ENCODE measurements at regions not wholly inside any gene's neighbourhood (a gene's known extent, or its start where the extent isn't known, plus 50 kb on each side); places are given as distances from the start of the nearest gene placed in this dataset.

DNA sequence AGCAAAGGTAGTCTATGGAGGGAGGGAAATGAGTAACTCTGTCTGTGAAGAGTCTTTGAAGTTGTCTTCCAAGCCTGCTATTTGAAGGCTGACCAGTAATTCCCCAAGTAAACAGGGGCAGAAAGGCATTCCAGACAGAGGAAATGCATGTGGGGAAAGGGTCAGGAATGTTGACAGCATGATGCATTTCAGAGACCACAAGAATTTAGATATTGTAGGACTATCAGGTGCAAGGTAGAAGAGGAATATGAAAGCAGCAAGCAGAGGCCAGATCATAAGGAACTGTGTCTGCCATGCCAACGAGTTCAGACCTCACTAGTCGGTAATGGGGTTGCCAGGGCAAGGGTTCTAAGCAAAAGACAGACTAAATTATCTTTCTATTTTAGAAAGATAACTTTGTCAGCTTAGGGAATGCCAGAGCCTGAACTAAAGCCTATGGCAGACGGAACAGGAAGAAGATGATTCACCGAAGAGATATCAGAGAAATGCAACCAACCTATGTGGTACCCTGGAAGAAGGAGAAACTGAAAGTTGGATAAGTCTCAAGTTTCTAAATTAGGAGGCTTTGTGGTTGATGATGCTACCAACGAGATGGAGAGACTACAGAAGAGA, 327.0 kb upstream of the RORA start:
- DNase-seq (ENCODE audit: extremely low spot score, insufficient read length, low read depth) (no peak), FAIRE-seq (no peak)

DNA sequence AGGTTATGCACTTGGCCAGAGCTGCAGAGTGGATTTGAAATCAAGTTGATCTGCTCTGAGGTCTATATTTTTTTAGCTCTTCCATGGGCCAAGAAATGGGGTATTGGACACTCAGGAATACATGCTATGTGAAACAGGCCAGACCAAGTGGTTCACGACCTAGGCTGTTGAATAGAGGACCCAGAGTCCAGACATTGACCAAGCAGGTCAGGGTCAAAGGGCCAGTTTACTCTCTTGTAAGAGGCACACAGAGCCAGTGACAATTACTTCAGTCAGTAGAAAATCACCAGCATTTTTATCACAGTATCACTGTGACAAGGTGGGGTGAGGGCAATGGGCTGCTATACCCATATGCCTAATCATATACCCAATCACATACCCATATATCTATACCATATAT, 320.6 kb upstream of the RORA start:
- FAIRE-seq (no peak), DNase-seq (ENCODE audit: extremely low spot score, insufficient read length, low read depth) (no peak)

DNA sequence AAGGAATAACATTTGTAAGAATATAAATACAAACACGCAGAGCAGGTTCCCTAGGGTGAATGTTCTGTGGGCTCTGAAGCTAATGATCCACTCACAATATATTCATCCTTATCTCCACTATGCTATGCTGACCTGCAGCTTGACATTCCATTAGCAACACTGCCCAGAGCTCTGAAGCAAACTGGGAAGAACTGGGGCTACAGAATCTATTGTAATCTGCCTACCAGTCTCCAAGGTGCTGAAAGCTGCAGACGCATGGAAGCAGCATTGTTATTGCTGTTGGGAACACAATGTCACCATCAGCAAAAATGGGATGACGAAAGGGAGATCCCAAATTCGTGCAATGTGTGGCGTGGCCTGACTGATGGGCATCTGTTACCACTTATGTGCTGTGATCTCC, 316.7 kb upstream of the RORA start:
- no peak for DNase-seq (ENCODE audit: extremely low spot score, insufficient read length, low read depth)
- no peak for FAIRE-seq

DNA sequence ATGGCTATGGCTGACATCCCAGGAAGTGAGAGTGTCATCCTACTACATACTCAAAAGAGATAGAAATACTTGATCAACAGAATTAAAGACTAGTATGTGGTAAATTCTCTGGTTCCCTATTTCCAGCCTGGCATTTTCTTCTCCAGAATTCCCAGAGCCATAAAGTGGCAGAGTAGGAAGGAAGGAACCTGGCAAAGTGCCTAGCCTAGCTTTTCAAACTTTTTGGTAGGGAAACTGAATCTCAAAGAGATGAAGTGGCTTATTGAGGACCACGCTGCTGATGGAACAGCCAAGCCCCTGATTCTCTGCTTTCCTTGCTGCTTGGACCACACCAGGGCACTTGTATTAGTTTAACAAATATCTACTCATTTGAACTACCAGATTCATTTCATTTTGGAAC, 312.4 kb upstream of the RORA start:
- FAIRE-seq (no peak), DNase-seq (ENCODE audit: extremely low spot score, insufficient read length, low read depth) (no peak)

DNA sequence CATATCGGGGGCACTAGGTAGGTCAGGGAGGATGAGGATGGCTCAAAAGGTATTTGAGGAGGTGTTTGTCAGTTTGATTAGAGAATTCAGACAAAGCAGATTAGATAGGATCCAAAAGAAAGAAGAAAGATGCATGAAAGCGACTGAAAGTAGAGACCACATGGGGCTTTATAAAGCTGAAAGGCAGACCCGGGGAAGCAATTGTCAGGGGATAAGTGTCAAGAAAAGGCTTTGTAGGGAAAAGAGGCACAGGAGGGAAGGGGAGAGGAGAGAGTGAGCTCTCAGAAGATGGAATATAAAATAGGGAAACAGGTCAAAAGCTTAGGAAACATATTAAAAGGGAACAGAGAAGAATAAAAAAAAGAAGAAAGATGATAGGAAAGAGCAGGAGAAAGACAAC, 308.2 kb upstream of the RORA start:
- DNase-seq (ENCODE audit: extremely low spot score, insufficient read length, low read depth) (no peak), FAIRE-seq (no peak)

DNA sequence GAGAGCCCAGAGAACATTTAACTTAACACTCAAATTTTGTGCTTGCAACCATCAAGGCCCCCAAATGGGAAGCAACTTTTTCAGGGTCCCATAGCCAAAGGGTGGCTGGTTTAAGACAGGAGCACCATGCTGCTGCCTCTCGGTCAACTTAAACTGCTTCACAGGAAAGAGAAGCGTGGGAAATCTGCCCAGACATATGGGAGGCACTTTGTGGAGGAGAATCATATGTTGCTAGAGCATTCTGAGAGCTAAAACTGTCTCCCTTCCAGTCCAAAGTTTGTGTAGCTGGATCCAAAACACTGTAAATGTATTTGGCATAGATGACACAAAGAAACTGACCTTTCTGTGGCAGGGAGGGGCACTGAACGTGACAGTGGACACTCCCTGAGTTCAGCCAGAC, 305.9 kb upstream of the RORA start:
- no peak for FAIRE-seq
- no peak for DNase-seq (ENCODE audit: extremely low spot score, insufficient read length, low read depth)

DNA sequence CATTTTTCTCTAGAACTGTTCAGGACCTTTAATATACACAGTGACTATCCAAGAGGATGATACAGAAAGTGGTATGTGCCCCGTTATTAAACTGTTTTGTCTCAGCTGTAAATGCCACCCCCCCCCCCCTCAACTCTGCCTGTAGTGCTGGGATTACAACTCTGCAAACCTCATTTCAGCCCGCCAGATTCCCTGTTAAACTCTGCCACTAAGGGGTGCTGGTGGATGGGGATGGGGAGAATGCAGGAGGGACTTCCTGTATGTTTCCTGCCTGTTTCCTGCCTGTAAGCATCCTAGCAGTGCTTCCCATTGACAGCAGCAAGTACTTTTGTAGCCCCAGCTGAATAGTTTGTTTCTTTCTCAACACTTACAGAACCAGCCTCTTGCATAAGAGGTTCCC, 301.7 kb upstream of the RORA start:
- no peak for FAIRE-seq
- DNase-seq (ENCODE audit: extremely low spot score, insufficient read length, low read depth): no peak

DNA sequence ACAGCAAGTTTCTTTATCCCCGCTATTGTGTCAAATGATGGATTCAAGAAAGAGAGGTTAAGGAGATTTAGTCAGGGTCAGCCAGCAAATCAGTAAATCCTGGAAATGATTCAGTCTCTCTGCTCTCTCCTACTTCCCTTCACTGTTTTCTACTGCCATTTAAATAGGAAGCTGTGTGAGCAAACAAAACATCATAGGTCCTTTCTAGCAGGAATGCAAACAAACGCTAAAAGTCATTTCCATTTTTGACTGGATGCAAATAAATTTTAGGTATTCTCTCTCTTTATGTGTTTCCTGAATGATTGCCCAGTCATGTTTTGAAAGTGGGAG, 299.4 kb upstream of the RORA start:
- FAIRE-seq (peak; percentile 63), DNase-seq (ENCODE audit: extremely low spot score, insufficient read length, low read depth) (no peak)

DNA sequence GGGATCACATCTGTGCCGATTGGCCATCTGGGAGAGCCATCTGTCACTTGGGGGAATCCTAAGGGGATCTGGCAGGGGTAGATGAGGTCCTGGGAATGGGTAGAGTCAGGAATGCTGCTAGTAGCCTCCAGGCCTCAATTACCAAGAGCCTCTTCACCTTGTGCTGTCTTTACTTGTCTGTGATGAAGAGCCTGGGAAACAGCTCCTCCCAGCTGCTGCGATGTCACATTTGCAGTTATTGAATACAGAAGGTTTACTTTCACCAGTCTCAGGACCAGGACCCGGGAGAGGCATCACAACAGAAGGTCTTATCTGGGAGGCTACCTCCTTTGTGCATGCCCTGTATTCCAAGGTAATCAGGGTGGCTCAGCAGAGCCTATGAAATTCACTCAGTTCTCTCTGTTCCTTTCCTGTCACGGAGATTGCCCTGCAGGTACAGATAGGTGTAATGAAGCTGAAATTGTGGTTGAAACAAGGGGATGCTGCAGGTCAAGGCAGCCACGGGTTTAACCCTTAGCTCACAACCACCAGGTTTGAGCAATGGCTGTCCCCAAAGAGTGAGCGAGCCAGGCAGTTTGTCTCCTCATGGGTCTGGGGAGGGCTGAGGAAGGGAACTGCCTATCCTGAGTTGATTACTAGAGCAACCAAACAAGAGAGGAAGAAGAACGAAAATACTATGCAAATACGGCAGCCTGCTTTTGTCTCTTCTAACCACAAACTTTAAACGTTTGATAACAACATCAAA, 298.9 kb upstream of the RORA start:
- DNase-seq (ENCODE audit: extremely low spot score, insufficient read length, low read depth): no peak
- no peak for FAIRE-seq

DNA sequence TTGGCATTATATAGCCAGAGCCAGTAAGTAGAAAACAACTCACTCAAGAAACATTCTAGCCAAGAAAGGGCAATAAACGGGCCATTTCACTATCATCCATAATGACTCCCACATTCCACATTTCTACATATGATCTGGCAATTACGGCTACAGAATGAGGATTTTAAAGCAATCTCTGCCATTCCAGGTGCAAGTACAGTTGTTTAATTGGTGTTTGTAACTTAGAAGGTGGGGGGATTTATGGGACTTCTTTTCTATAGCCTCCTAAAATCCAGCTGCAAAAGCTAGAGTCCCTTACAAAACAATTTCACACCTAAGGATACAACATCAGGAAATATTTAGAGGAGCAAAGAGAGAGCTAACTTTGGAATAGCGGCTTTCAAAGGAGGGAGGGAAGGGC, 295.4 kb upstream of the RORA start:
- no peak for DNase-seq (ENCODE audit: extremely low spot score, insufficient read length, low read depth)
- FAIRE-seq: no peak

DNA sequence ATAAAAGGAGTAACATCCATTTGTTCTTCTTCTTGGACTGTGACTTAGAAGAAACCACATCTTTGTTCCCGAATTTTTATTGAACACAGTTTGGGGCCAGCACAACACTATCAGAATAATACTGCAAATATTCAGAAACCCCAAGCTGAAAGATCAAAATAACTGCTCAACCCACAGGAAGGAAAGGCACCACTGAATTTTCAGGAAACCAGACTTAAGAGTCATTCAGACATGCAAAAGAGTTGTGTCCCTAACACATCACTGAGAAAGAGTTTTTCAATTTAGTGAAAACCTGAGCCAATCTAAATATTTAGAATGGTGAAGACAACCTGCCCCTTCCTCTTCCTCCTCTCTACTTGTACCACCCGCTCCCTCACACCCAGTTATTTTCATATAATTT, 295.0 kb upstream of the RORA start:
- no peak for FAIRE-seq

DNA sequence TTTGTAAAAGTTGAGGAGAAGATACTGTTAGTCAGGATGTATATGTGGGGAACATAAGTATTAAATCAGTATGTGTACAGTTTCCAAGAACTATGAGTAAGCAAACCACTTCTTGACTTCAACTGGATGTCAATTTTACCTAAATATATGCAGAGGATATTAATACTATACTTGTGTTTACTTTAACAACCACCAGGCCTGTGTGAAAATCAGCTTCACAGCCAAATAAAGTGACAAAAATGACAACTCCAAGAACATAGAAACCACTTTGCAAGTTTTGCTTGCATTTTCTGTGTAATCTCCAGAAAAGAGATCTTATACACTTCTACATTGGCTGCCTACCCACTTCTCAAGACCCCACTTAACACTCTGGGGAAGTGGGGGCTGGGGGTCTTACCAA, 293.3 kb upstream of the RORA start:
- FAIRE-seq (no peak), DNase-seq (ENCODE audit: extremely low spot score, insufficient read length, low read depth) (no peak)

More for the DNA sequence above, 295.0 kb upstream of the RORA start:
- no peak for DNase-seq (ENCODE audit: extremely low spot score, insufficient read length, low read depth)

DNA sequence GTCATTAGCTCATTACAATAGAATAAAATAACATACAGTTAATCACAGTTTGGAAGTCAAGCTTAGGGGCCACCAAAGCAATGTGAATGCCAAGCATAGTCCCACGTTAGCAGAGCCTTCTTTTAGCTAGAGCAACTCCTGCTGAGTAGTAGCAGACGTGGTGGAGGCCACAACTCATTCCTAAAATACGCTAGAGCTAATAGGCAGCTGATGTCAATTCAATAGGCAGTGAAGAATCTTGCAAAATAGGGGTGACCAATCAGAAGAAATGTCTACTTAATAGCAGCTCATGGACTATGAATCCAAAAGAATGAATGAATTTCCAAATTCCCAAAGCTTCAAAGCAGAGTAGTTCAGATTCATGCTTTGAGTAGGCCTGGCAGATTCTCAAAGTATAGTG, 292.9 kb upstream of the RORA start:
- DNase-seq (ENCODE audit: extremely low spot score, insufficient read length, low read depth) (no peak), FAIRE-seq (no peak)

DNA sequence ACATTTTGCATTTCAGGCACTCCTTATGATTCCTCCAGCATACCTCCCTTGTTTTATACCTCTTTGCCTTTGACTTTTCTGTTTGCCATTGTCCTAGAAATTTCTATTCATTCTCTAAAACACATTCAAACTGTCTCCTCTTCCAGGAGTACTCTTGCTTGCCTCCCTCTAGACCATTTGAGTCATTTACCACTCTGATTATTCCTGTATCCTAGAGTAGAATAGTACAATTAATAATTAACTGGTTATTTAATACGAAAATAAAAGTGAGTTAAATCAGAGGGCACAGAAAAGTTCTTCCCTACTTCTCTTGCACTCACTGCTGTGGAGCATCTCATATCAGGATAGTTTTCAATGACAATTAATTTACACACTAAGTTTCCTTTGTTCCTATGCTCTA, 290.2 kb upstream of the RORA start:
- FAIRE-seq (no peak), DNase-seq (ENCODE audit: extremely low spot score, insufficient read length, low read depth) (no peak)

DNA sequence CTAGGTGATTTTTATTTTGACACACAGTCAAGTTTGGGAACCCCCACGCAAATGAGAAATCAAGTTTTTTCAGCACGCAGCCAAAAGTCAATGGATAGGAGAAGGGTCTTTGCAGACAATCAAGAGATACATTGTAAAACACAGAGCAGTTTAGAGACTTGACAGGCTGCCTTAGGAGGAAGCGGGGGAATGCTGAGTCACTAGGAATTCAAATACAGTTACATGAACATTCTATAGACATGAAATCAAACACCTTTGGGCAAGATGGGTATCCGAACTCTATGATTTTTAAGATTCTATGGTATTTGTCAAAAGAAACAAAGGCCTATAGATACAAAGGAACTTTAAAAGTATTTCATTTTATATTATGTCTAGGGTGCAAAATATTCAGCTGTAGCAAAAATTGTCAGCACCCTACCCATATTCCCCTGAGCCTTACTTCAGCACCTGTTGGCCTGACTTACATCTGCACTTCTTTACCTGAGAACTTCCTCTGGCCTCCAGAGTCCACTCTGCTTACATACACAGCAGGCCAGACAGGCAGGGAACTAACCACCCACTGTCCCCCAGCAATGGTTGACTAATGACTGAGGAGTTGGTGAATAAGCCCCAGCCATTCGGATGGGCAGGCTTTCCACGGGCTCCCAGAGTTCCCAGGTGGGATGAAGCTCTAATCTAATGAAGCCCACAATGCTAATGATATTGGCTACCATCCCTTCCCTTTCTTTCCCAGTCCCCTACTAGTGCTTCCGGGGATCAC, 289.3 kb upstream of the RORA start:
- DNase-seq (ENCODE audit: extremely low spot score, insufficient read length, low read depth): no peak
- no peak for FAIRE-seq

DNA sequence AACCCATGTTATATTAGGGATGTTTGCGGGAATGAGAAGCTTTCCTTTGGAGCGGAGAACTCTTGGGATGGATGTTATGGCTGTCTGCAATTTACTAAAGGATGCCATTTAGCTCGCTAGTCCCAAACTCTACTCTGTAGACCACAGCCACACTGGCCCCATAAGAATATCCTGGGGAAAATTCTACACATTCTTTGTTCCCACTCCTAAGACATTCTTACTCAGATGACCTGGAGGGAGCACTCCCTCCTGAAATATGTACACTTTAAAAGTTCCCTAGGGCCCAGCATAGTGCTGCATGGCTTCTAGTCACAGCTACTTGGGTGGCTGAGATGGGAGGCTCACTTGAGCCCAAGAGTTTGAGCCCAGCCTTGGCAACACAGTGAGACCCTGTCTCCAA, 288.7 kb upstream of the RORA start:
- no peak for DNase-seq (ENCODE audit: extremely low spot score, insufficient read length, low read depth)
- FAIRE-seq: no peak

DNA sequence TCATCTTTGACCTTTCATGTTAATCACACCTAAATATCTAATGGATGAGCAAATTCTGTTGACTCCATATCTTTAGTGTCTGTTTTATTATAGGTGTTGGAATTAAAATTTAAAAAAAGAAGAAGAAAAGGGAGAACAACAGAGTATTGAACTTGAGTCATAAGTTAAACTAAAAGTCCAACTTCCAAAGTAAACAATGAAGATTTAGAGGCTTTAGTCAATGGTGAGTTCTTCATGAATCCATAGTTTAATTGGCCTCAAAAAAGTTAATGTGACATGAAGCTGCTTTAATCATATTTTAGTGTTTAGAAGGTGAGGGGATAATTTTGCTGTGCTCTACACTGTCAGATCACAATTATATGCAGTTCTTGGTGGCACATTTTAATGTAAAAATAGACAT, 288.2 kb upstream of the RORA start:
- no peak for DNase-seq (ENCODE audit: extremely low spot score, insufficient read length, low read depth)
- no peak for FAIRE-seq

DNA sequence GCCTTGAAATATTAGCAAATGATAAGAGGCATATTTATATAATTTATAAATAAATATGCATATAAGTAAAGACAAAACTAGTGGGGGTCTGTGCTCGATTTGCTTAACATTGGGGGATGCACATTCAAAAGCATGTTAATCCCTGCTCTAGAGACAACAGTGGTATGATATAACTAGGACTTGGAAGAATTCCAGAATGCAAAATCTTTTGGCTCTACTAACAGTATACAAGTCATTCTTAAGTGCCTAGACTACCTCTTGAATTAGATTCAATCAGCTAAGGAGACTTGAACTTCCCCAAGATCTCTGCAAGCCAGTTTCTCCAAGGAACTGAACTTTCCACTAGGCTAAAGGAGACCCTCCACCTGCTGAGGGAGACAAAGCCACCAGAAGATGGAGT, 282.7 kb upstream of the RORA start:
- no peak for DNase-seq (ENCODE audit: extremely low spot score, insufficient read length, low read depth)
- no peak for FAIRE-seq

DNA sequence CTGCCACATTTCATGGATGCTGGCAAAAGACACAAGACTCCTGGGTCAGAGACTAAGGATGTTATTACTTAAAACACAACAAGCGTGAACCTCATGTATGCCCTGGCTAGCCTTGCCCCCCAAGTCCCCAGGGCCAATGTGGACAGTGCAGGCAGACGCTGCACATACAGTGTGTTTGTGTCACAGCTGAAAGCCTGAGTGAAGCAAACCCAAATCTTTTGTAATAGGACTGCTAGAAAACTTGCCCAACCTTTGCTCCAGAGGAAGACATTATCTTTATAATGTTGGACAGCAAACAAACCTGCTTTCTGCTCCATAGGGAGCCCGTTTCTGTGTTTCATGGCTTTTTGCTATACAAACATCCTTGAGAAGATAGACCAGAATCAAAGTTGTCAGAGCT, 282.0 kb upstream of the RORA start:
- FAIRE-seq (no peak), DNase-seq (ENCODE audit: extremely low spot score, insufficient read length, low read depth) (no peak)

DNA sequence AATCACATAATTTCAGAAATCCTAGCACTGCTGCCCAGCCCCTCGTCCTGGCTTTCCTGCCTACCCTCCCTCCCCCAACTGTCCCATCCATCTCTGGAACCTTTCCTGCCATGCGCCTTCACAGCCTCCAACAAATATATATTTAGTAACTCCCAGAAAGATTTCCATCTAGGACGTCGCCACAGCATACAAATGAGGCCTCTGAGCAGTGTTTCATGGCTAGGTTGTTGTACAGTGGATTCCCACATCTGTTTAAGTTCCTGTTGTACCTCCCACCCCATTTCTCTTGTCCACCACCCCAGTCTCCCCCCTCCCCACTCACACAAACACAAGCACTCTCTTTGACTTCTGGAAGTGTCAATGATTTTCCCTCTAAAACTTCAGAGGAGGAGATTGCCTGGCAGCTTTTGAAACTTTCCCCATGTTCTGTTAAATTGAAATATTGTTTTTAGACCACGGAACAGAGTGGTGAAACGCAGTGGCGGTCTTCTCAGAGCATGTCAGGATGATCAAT, 280.3 kb upstream of the RORA start:
- DNase-seq (ENCODE audit: extremely low spot score, insufficient read length, low read depth) (no peak), FAIRE-seq (no peak)

DNA sequence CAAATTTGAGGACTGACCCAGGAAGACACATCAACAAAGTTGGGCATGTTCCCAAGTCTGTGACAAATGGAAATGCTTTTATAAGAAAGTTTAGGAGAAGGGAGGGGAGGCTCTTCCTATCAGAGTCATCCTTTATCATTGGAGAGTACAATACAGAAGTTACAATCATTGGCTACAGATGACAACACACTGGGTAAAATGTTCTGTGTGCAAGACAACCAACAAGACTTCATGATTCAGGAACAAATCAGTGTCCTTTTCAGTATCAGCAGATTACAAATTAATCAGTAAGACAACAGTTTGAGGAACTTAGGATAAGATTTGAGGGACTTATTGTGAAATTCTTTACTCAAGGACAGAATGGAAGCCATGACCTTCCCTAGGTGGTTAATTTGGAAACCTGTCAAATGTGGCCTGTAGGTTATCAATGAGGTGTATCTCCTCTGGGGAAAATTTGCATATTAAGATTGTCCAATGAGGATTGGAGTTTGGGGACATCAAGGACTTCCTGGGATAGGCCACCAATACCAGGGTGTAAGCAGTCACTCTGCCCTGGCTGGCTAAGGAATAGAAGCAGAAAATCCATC, 274.4 kb upstream of the RORA start:
- DNase-seq (ENCODE audit: extremely low spot score, insufficient read length, low read depth) (no peak), FAIRE-seq (no peak)

Measured in GM18507 (cell line).